A673 (cell line): ENCODE measurements at regions not wholly inside any gene's neighbourhood (a gene's known extent, or its start where the extent isn't known, plus 50 kb on each side); places are given as distances from the start of the nearest gene placed in this dataset.

Source experiments
- BruUV-seq: library from RNA; stranded (reverse); fragments of 400-500 nt; replicated peaks from 2 replicates; lab custom pipeline; 2021; lab: Mats Ljungman, UMichigan
- CTCF ChIA-PET: fragments of 300-600 bp; sonication (Branson Sonifier 250); formaldehyde crosslinking; loops from one replicate; lab custom pipeline; 2022; ENCODE audit warnings: antibody characterized with exemption; lab: Charles Lee
- POLR2A ChIA-PET: fragments of 300-600 bp; sonication (Branson Sonifier 250); formaldehyde crosslinking; loops from one replicate; lab custom pipeline; 2022; ENCODE audit warnings: antibody characterized with exemption; ENCODE audit not compliant: low non-redundant PET; lab: Charles Lee
- DNase-seq: peaks from one replicate; pipeline ENCODE4 v3.0.0-alpha.2; 2015; ENCODE audit warnings: low spot score
- H3K27ac ChIP-seq: fragments of 200-600 bp; sonication (generic); 2 replicates; pipeline ENCODE4 v1.5.1; 2016; ENCODE audit warnings: mixed run types, low read depth, mild to moderate bottlenecking, mixed read lengths, antibody characterized with exemption, low read length; ENCODE audit not compliant: poor library complexity, severe bottlenecking
- H3K27me3 ChIP-seq: fragments of 200-600 bp; sonication (generic); replicated peaks from 2 replicates; pipeline ENCODE4 v1.6.1; 2017; ENCODE audit warnings: mixed run types, low read depth, mild to moderate bottlenecking, mixed read lengths, antibody characterized with exemption, low read length; ENCODE audit not compliant: insufficient read depth, poor library complexity
- H3K36me3 ChIP-seq: fragments of 200-600 bp; sonication (generic); 2 replicates; pipeline ENCODE4 v1.6.1; 2016; ENCODE audit warnings: mixed run types, mild to moderate bottlenecking, mixed read lengths, antibody characterized with exemption, low read length; ENCODE audit not compliant: insufficient read depth, poor library complexity, severe bottlenecking
- H3K4me1 ChIP-seq: fragments of 200-600 bp; sonication (generic); 2 replicates; pipeline ENCODE4 v1.6.1; 2017; ENCODE audit warnings: mixed run types, mild to moderate bottlenecking, mixed read lengths, antibody characterized with exemption, low read length; ENCODE audit not compliant: insufficient read depth, poor library complexity, severe bottlenecking
- H3K4me3 ChIP-seq: fragments of 200-600 bp; sonication (generic); 2 replicates; pipeline ENCODE4 v1.5.1; 2016; ENCODE audit warnings: low read depth, mixed run types, mild to moderate bottlenecking, mixed read lengths, low read length; ENCODE audit not compliant: poor library complexity, severe bottlenecking
- H3K9me3 ChIP-seq: fragments of 200-600 bp; sonication (generic); 2 replicates; pipeline ENCODE4 v1.6.1; 2016; ENCODE audit warnings: mixed run types, low read depth, mild to moderate bottlenecking, mixed read lengths, antibody characterized with exemption, low read length; ENCODE audit not compliant: poor library complexity, severe bottlenecking
- EZH2 ChIP-seq: fragments of 200-600 bp; sonication (generic); IDR thresholded peaks from 2 replicates; pipeline ENCODE4 v1.6.1; 2017; ENCODE audit warnings: borderline replicate concordance, low read depth, mild to moderate bottlenecking, mixed read lengths, antibody characterized with exemption, low read length; ENCODE audit not compliant: poor library complexity, severe bottlenecking
- intact Hi-C: fragments of 100-400 bp; cut with micrococcal nuclease; formaldehyde crosslinking; loops from one replicate; pipeline ENCODE4 v1.10.0; 2022; ENCODE audit not compliant: unreplicated experiment
- TF ChIP-seq, protein P1 (sequence below): fragments of 300-800, 200-600 bp; sonication (generic); conservative IDR thresholded peaks from 2 replicates; pipeline ENCODE4 v1.5.1; 2017; ENCODE audit warnings: low read depth, mild to moderate bottlenecking, antibody characterized with exemption, low read length, moderate library complexity, mixed read lengths

DNA sequence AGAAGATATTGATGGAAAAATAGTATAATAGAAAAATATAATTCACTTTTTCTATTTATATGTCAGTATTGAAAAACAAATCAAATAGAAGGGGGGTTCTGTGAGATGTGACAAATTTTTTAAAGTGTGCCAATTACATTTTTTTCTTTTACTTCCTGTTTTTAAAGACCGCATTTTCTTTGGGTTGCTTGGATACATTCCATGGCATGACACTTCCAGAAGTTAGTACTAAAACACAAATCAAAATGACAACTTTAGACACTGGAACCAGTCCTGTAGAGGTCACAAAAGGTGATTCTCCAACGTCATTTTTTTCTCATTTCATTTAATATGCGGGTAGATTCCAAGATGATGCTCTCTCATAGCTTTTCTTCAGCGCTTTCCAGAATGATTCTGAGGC is 116.2 kb upstream of the GNPDA2 start:
- no peaks in the 10 kb centered on the region for H3K36me3 ChIP-seq
- no peak for DNase-seq
- no peaks in the 10 kb centered on the region for H3K9me3 ChIP-seq
- ChIA-PET POLR2A (no interaction called here), CTCF (no interaction called here)
- no peaks in the 10 kb centered on the region for H3K4me1 ChIP-seq
- intact Hi-C loops, result no loop called here
- H3K4me3 ChIP-seq, result no peak overlapping the region
- no peaks in the 10 kb centered on the region for H3K27me3 ChIP-seq
- no peak for TF ChIP-seq EZH2
- TF ChIP-seq, protein P1, sequence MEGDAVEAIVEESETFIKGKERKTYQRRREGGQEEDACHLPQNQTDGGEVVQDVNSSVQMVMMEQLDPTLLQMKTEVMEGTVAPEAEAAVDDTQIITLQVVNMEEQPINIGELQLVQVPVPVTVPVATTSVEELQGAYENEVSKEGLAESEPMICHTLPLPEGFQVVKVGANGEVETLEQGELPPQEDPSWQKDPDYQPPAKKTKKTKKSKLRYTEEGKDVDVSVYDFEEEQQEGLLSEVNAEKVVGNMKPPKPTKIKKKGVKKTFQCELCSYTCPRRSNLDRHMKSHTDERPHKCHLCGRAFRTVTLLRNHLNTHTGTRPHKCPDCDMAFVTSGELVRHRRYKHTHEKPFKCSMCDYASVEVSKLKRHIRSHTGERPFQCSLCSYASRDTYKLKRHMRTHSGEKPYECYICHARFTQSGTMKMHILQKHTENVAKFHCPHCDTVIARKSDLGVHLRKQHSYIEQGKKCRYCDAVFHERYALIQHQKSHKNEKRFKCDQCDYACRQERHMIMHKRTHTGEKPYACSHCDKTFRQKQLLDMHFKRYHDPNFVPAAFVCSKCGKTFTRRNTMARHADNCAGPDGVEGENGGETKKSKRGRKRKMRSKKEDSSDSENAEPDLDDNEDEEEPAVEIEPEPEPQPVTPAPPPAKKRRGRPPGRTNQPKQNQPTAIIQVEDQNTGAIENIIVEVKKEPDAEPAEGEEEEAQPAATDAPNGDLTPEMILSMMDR, result no peak
- BruUV-seq, result no TSS peak
- no peak overlapping the region for H3K27ac ChIP-seq

DNA sequence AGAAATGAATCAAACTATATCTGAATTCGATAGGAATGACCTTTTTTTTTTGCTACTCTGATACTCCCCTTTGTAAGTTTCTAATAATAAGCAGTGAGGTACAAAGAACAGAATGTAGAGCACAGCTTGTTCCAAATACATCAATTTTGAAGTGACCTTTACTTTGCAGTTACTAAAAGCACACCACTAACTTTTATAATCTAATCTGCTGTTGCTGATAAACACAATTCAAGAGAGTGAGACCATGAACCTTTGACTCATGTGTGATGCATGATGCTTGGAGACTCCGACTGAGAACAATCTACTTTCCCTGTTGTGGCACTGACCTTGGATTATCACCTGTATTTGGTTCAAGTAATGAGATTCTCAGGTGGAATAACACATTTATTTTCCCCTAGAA is 91.6 kb upstream of the GNPDA2 start:
- BruUV-seq, result no TSS peak
- DNase-seq, result no peak
- TF ChIP-seq, protein P1, result no peak
- TF ChIP-seq EZH2, result no peak
- no peak overlapping the region for H3K27ac ChIP-seq
- intact Hi-C loops, result no loop called here
- no peaks in the 10 kb centered on the region for H3K36me3 ChIP-seq
- no peaks in the 10 kb centered on the region for H3K4me1 ChIP-seq
- H3K4me3 ChIP-seq, result no peak overlapping the region
- ChIA-PET CTCF (no interaction called here), POLR2A (no interaction called here)
- H3K9me3 ChIP-seq, result no peaks in the 10 kb centered on the region
- no peaks in the 10 kb centered on the region for H3K27me3 ChIP-seq

DNA sequence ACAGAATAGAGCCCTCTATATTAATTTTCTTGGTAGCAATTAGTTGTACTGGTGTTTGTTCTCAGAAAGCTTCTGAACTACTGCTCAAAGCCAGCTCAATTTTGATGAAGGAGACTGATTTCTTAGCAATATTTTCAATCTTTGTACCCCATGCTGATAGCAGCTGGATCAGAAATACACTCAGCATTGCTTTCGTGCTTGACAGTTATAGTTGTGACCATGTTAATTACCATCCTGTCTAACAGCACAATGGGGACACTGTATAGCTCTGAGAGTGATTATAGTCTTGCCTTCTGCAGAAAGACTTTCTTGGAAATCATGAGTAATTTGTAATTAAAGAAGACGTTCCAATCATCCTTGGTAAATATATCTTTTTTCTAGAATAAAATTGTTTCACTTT is 79.7 kb upstream of the GNPDA2 start:
- no TSS peak for BruUV-seq
- no peaks in the 10 kb centered on the region for H3K36me3 ChIP-seq
- no peak overlapping the region for H3K4me3 ChIP-seq
- intact Hi-C loops, result no loop called here
- TF ChIP-seq EZH2, result no peak
- TF ChIP-seq, protein P1, result no peak
- no peaks in the 10 kb centered on the region for H3K27me3 ChIP-seq
- H3K4me1 ChIP-seq, result no peaks in the 10 kb centered on the region
- POLR2A ChIA-PET, result no interaction called here
- CTCF ChIA-PET, result no interaction called here
- no peaks in the 10 kb centered on the region for H3K9me3 ChIP-seq
- no peak overlapping the region for H3K27ac ChIP-seq
- DNase-seq, result no peak
